Kidney capillary endothelial cell (primary cell): ENCODE measurements at regions not wholly inside any gene's neighbourhood (a gene's known extent, or its start where the extent isn't known, plus 50 kb on each side); places are given as distances from the start of the nearest gene placed in this dataset.
A peak's percentile ranks its signal among the peaks of the same experiment; 100 is the strongest.
"Not testable (repeated sequence)": the region's sequence is repeated elsewhere in the genome, so short reads cannot be mapped to it uniquely, and the experiment has no call there.

Experiments
- DNase-seq: peaks from one replicate; pipeline ENCODE4 v3.0.0-alpha.2; 2018; ENCODE audit warnings: low spot score

GRCh38 chr3:159232966-159233365 lies 431.1 kb downstream of the MFSD1 start:
- DNase-seq, result no peak

GRCh38 chr3:159233734-159234133 lies 431.9 kb downstream of the MFSD1 start:
- no peak for DNase-seq

GRCh38 chr3:159234306-159234705 lies 432.5 kb downstream of the MFSD1 start:
- no peak for DNase-seq

GRCh38 chr3:159236321-159236720 lies 434.5 kb downstream of the MFSD1 start:
- no peak for DNase-seq

GRCh38 chr3:159237226-159237625 lies 435.4 kb downstream of the MFSD1 start:
- DNase-seq, result no peak

GRCh38 chr3:159238646-159239045 lies 436.8 kb downstream of the MFSD1 start:
- DNase-seq, result no peak

GRCh38 chr3:159239059-159239458 lies 437.2 kb downstream of the MFSD1 start:
- DNase-seq, result no peak

GRCh38 chr3:159244933-159245332 lies 443.1 kb downstream of the MFSD1 start:
- DNase-seq, result no peak

GRCh38 chr3:159245871-159246270 lies 444.0 kb downstream of the MFSD1 start:
- DNase-seq, result no peak

- no peak for DNase-seq
Measured at GRCh38 chr3:159246385-159246784, 444.5 kb downstream of the MFSD1 start.

- no peak for DNase-seq
Measured at GRCh38 chr3:159249472-159250174, 447.8 kb downstream of the MFSD1 start.

GRCh38 chr3:159250961-159251360 lies 449.1 kb downstream of the MFSD1 start:
- no peak for DNase-seq

- DNase-seq, result no peak
Measured at GRCh38 chr3:159252274-159252673, 450.4 kb downstream of the MFSD1 start.

- DNase-seq, result peak; percentile 60
Measured at GRCh38 chr3:159252772-159253384, 451.0 kb downstream of the MFSD1 start.

- DNase-seq, result no peak
Measured at GRCh38 chr3:159253860-159254259, 452.0 kb downstream of the MFSD1 start.

GRCh38 chr3:159257954-159258353 lies 456.1 kb downstream of the MFSD1 start:
- DNase-seq, result no peak

- DNase-seq, result no peak
Measured at GRCh38 chr3:159258934-159259333, 457.1 kb downstream of the MFSD1 start.

GRCh38 chr3:159260049-159260662 lies 458.3 kb downstream of the MFSD1 start:
- DNase-seq, result peak; percentile 57

GRCh38 chr3:159261333-159261732 lies 459.5 kb downstream of the MFSD1 start:
- not testable (repeated sequence) for DNase-seq

- DNase-seq, result peak; percentile 57
Measured at GRCh38 chr3:159263750-159264553, 462.1 kb downstream of the MFSD1 start.

GRCh38 chr3:159265705-159266104 lies 463.9 kb downstream of the MFSD1 start:
- DNase-seq, result no peak

GRCh38 chr3:159266779-159267178 lies 464.9 kb downstream of the MFSD1 start:
- DNase-seq, result peak; percentile 46
